GM19023 (cell line): ENCODE measurements at regions not wholly inside any gene's neighbourhood (a gene's known extent, or its start where the extent isn't known, plus 50 kb on each side); places are given as distances from the start of the nearest gene placed in this dataset.
"Not testable (repeated sequence)": the region's sequence is repeated elsewhere in the genome, so short reads cannot be mapped to it uniquely, and the experiment has no call there.

Experiments used
- ATAC-seq: cut with Tn5 transposase; IDR thresholded peaks from one replicate; pipeline ENCODE4 v1.9.1; 2021; ENCODE audit warnings: mild to moderate bottlenecking, moderate library complexity; ENCODE audit not compliant: unreplicated experiment

DNA sequence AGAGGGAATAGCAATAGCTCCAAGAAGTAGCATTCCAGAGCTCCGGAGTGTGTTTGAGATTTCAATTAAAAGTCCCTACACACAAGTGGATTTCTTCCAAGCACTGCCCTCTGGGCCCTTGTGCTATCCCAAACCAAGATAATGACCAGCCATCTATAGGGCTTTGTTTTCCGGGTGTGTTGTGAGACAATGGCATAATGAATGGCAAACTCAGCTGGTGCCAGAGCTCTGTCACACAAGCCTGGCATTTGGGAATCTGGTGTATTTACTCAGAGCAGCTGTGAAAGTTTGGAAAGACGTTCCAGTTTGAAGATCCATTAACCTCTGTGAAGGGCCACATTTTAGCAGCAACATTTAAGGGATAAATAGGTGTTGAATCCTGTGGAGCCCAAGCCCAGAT is 61.2 kb upstream of the TMTC2 start:
- no peak for ATAC-seq

DNA sequence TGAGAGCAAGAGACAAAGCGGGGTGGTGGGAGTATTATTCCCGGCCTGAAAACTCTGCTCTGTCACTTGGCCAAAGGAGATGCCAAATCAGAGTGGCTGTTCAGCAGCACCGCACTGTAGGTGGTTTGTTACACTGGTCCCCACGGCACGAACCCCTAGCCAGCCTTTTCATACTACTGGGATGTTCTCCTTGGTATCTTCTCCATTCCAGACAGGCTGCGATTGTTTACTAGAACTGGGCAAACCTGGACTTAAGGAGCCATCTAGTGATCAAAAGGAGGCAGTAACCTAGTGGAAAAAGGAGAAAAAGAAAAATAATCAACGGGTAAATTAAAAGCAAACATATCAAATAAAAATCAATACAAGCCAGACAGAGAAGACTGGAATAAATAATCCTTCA is 58.9 kb upstream of the TMTC2 start:
- ATAC-seq: no peak

DNA sequence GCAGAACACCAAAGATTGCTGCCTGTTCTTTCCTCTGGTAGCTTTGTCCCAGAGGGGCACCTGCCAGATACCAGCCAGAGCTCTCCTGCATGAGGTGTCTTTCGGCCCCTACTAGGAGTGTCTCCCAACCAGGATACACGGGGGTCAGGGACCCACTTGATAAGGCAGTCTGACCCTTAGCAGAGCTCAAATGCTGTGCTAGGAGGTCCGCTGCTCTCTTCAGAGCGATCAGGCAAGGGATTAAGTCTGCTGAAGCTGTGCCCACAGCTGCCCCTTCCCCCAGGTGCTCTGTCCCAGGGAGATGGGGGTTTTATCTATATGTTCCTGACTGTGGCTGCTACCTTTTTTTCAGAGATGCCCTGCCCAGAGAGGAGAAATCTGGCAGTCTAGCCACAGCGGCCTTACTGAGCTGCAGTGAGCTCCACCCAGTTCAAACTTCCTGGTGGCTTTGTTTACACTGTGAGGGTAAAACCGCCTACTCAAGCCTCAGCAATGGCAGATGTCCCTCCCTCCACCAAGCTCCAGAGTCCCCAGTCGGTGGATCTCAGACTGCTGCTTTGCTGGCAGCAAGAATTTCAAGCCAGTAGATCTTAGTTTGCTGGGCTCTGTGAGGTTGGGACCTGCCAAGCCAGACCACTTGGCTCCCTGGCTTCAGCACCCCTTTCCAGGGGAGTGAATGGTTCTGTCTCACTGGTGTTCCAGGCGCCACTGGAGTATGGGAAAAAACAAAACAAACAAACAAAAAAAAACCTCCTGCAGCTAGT is 52.0 kb upstream of the TMTC2 start:
- ATAC-seq: not testable (repeated sequence)

DNA sequence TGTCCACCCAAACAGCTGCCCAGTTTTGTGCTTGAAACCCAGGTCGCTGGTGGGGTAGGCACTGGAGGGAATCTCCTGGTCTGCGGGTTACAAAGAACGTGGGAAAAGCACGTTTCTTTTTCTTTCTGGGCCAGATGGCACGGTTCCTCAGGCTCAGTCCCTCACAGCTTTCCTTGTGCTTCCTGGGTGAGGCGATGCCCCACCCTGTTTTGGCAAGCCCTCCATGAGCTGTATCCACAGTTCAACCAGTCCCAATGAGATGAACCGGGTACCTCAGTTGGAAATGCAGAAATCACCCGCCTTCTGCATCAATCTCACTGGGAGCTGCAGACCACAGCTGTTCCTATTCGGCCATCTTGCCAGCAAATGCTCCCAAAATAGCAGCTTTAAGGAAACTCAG is 51.4 kb upstream of the TMTC2 start:
- no peak for ATAC-seq
